SK-N-SH (cell line): ENCODE measurements at regions not wholly inside any gene's neighbourhood (a gene's known extent, or its start where the extent isn't known, plus 50 kb on each side); places are given as distances from the start of the nearest gene placed in this dataset.

Source experiments
- CTCF ChIA-PET: fragments of 300-600, 350-600 bp; formaldehyde crosslinking; extraction: SDS; loops from one replicate; lab custom pipeline; 2021; lab: Yijun Ruan, JAX
- POLR2A ChIA-PET: fragments of 350-600 bp; sonication (Branson Sonifier 250); formaldehyde crosslinking; extraction: SDS; loops from one replicate; lab custom pipeline; 2020; ENCODE audit warnings: antibody characterized with exemption, inconsistent platforms; lab: Yijun Ruan, JAX
- DNase-seq: peaks from one replicate; pipeline ENCODE4 v3.0.0; 2012
- H2AFZ ChIP-seq: fragments of 200-600 bp; sonication (generic); 2 replicates; pipeline ENCODE4 v1.8.1; 2016; ENCODE audit warnings: antibody characterized with exemption, mild to moderate bottlenecking, low read depth
- H3F3A ChIP-seq: fragments of 200-600 bp; sonication (generic); replicated peaks from 2 replicates; pipeline ENCODE3; 2016; ENCODE audit warnings: antibody characterized with exemption, mild to moderate bottlenecking; ENCODE audit not compliant: insufficient read depth
- H3K27ac ChIP-seq, 2 experiments: fragments of 200-500 bp in 1 of 2; fragments of 200-600 bp in 1 of 2; sonication (Bioruptor generic) in 1 of 2; sonication (generic), shearing (Covaris generic) in 1 of 2; 2 replicates each; pipeline versions ENCODE4 v1.5.1 to v1.6.1; 2014 to 2016; ENCODE audit warnings: low read depth in 2 of 2, inconsistent platforms in 1 of 2, low read length in 1 of 2, mild to moderate bottlenecking in 1 of 2, mixed read lengths in 1 of 2
- H3K27me3 ChIP-seq: fragments of 200-600 bp; sonication (generic), shearing (Covaris generic); 2 replicates; pipeline ENCODE4 v1.6.1; 2016; ENCODE audit warnings: mixed run types; ENCODE audit not compliant: insufficient read depth
- H3K36me3 ChIP-seq, 2 experiments: fragments of 200-500 bp in 1 of 2; fragments of 200-600 bp in 1 of 2; sonication (Bioruptor generic) in 1 of 2; sonication (generic) in 1 of 2; replicated peaks in 1 of 2; 2 replicates each; pipeline versions ENCODE3 to v1.5.1; 2014 to 2016; ENCODE audit warnings: low read length in 1 of 2, mild to moderate bottlenecking in 1 of 2; ENCODE audit not compliant: insufficient read depth in 2 of 2, control insufficient read depth in 1 of 2
- H3K4me1 ChIP-seq, 2 experiments: fragments of 200-500 bp in 1 of 2; fragments of 200-600 bp in 1 of 2; sonication (Bioruptor generic) in 1 of 2; sonication (generic), shearing (Covaris generic) in 1 of 2; 2 replicates each; pipeline versions ENCODE4 v1.5.1 to v1.6.1; 2014 to 2016; ENCODE audit warnings: low read depth in 1 of 2, low read length in 1 of 2, mixed run types in 1 of 2; ENCODE audit not compliant: insufficient read depth in 2 of 2, control insufficient read depth in 1 of 2
- H3K4me2 ChIP-seq: fragments of 200-600 bp; sonication (generic), shearing (Covaris generic); 2 replicates; pipeline ENCODE4 v1.6.1; 2017; ENCODE audit warnings: mixed run types
- H3K4me3 ChIP-seq, 2 experiments: fragments of 200-500 bp in 1 of 2; fragments of 200-600 bp in 1 of 2; sonication (Bioruptor generic) in 1 of 2; sonication (generic), shearing (Covaris generic) in 1 of 2; 2 replicates each; pipeline versions ENCODE4 v1.5.1 to v1.8.1; 2014 to 2016; ENCODE audit warnings: low read depth in 2 of 2, inconsistent platforms in 1 of 2, low read length in 1 of 2, mild to moderate bottlenecking in 1 of 2, mixed read lengths in 1 of 2, moderate library complexity in 1 of 2
- H3K79me2 ChIP-seq: fragments of 200-600 bp; sonication (generic); 2 replicates; pipeline ENCODE4 v1.8.1; 2017; ENCODE audit warnings: mild to moderate bottlenecking; ENCODE audit not compliant: insufficient read depth
- H3K9ac ChIP-seq: fragments of 200-600 bp; sonication (generic); 2 replicates; pipeline ENCODE4 v1.6.1; 2017; ENCODE audit warnings: mixed run types
- H3K9me2 ChIP-seq: fragments of 200-600 bp; sonication (generic); 2 replicates; pipeline ENCODE4 v1.6.1; 2017; ENCODE audit warnings: mixed run types
- H3K9me3 ChIP-seq: fragments of 200-600 bp; sonication (generic); 2 replicates; pipeline ENCODE4 v1.6.1; 2017; ENCODE audit warnings: mixed run types, mild to moderate bottlenecking, moderate library complexity
- H4K20me1 ChIP-seq: fragments of 200-600 bp; sonication (generic); 2 replicates; pipeline ENCODE4 v1.6.1; 2017; ENCODE audit warnings: mild to moderate bottlenecking, mixed run types; ENCODE audit not compliant: insufficient read depth
- CHD2 ChIP-seq: fragments of 150-350 bp; IDR thresholded peaks from 2 replicates; pipeline ENCODE4 v1.6.1; 2018; ENCODE audit warnings: low read length; ENCODE audit not compliant: partially characterized antibody
- ELF1 ChIP-seq: IDR thresholded peaks from 2 replicates; pipeline ENCODE4 v1.4.0; 2012
- EZH2phosphoT487 ChIP-seq: fragments of 200-600 bp; sonication (generic); IDR thresholded peaks from 2 replicates; pipeline ENCODE4 v1.6.1; 2017; ENCODE audit warnings: low read depth, mixed run types, mild to moderate bottlenecking, antibody characterized with exemption, moderate library complexity, borderline replicate concordance
- FOSL2 ChIP-seq: IDR thresholded peaks from 2 replicates; pipeline ENCODE4 v1.4.0; 2012; ENCODE audit warnings: low read depth, mild to moderate bottlenecking, moderate library complexity, borderline replicate concordance
- FOXJ3 ChIP-seq: sonication (generic); formaldehyde crosslinking; IDR thresholded peaks from 2 replicates; pipeline ENCODE4 v1.5.1; 2020; ENCODE audit warnings: mild to moderate bottlenecking, missing genetic modification reagents
- GABPA ChIP-seq: IDR thresholded peaks from 2 replicates; pipeline ENCODE4 v1.4.0; 2012; ENCODE audit warnings: low read depth, mild to moderate bottlenecking
- IRF3 ChIP-seq: fragments of 150-350 bp; IDR thresholded peaks from 2 replicates; pipeline ENCODE4 v1.6.1; 2016; ENCODE audit warnings: mild to moderate bottlenecking, low read depth, low read length
- JUND ChIP-seq: IDR thresholded peaks from 2 replicates; pipeline ENCODE4 v1.4.0; 2012
- NFIC ChIP-seq: IDR thresholded peaks from 2 replicates; pipeline ENCODE4 v1.4.0; 2012; ENCODE audit warnings: borderline replicate concordance
- NRF1 ChIP-seq: IDR thresholded peaks from 2 replicates; pipeline ENCODE4 v1.6.1; 2012; ENCODE audit warnings: low read depth, mild to moderate bottlenecking, low read length
- POLR2AphosphoS5 ChIP-seq: IDR thresholded peaks from 2 replicates; pipeline ENCODE4 v1.6.1; 2012; ENCODE audit warnings: low read depth, low read length
- RCOR1 ChIP-seq: fragments of 150-350 bp; IDR thresholded peaks from 2 replicates; pipeline ENCODE4 v1.6.1; 2017; ENCODE audit warnings: antibody characterized with exemption, low read length
- REST ChIP-seq: IDR thresholded peaks from 2 replicates; pipeline ENCODE4 v1.6.1; 2012; ENCODE audit warnings: mild to moderate bottlenecking, low read depth, low read length, moderate library complexity
- RFX5 ChIP-seq: IDR thresholded peaks from 2 replicates; pipeline ENCODE4 v1.6.1; 2012; ENCODE audit warnings: mild to moderate bottlenecking, improper control_type of control experiment, low read length
- RXRA ChIP-seq: IDR thresholded peaks from 2 replicates; pipeline ENCODE4 v1.4.0; 2012; ENCODE audit warnings: low read depth, mild to moderate bottlenecking, borderline replicate concordance
- SMC3 ChIP-seq: IDR thresholded peaks from 2 replicates; pipeline ENCODE4 v1.6.1; 2012; ENCODE audit warnings: low read depth, low read length, improper control_type of control experiment
- YY1 ChIP-seq: IDR thresholded peaks from 2 replicates; pipeline ENCODE4 v1.4.0; 2012; ENCODE audit warnings: low read depth, mild to moderate bottlenecking
- WGBS: methylation state at CpG from one replicate; pipeline ENCODE4 v1.1.6; 2017; ENCODE audit warnings: low lambda C conversion rate; 5-methylcytosine and 5-hydroxymethylcytosine counted together
- TF ChIP-seq, protein P1 (sequence below): IDR thresholded peaks from 2 replicates; pipeline ENCODE4 v1.4.0; 2012; ENCODE audit warnings: low read depth, borderline replicate concordance

DNA sequence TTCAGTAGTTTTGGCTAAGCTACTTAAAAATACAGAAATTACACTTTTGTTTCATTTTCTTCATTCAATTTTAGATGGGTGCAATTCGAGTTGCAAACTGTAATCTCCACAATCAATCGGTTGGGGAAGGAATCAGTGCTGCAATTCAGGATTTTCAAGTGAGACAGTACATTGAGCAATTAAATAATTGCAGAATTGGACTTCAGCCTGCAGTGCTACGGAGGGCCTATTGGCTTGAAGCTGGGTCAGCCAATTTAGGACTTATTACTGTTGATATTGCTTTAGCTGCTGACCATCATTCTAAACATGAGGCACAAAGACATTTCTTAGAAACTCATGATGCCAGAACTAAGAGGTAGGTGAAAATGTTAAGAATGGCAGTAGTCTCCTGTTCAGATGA is 77.7 kb downstream of the BLTP1 start:
- H3K79me2 ChIP-seq, result no peaks in the 10 kb centered on the region
- TF ChIP-seq EZH2phosphoT487 (no peak), GABPA (no peak), FOSL2 (no peak), RXRA (no peak), FOXJ3 (CRISPR knock-in tag) (no peak), RCOR1 (no peak), NRF1 (no peak), IRF3 (no peak)
- TF ChIP-seq, protein P1, sequence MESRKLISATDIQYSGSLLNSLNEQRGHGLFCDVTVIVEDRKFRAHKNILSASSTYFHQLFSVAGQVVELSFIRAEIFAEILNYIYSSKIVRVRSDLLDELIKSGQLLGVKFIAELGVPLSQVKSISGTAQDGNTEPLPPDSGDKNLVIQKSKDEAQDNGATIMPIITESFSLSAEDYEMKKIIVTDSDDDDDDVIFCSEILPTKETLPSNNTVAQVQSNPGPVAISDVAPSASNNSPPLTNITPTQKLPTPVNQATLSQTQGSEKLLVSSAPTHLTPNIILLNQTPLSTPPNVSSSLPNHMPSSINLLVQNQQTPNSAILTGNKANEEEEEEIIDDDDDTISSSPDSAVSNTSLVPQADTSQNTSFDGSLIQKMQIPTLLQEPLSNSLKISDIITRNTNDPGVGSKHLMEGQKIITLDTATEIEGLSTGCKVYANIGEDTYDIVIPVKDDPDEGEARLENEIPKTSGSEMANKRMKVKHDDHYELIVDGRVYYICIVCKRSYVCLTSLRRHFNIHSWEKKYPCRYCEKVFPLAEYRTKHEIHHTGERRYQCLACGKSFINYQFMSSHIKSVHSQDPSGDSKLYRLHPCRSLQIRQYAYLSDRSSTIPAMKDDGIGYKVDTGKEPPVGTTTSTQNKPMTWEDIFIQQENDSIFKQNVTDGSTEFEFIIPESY, result no peak
- ChIA-PET CTCF (interaction anchor here (0.6 kb wide), 1 partner anchor 11 kb away, joined by 3 read pairs; no protein-coding TSS in a partner anchor), POLR2A (no interaction called here)
- peaks cover 12% of the 10 kb centered on the region for H3F3A ChIP-seq
- H3K36me3 ChIP-seq, result peaks cover 45 to 56% of the 10 kb centered on the region in 2 experiments
- H4K20me1 ChIP-seq, result no peaks in the 10 kb centered on the region
- H3K4me2 ChIP-seq, result no peak overlapping the region
- H3K4me3 ChIP-seq, result no peak overlapping the region
- H3K4me1 ChIP-seq, result no peaks in the 10 kb centered on the region
- no peak for DNase-seq
- H3K9me2 ChIP-seq, result no peaks in the 10 kb centered on the region
- no peaks in the 10 kb centered on the region for H3K9me3 ChIP-seq
- H2AFZ ChIP-seq, result no peak overlapping the region
- no peak overlapping the region for H3K9ac ChIP-seq
- H3K27me3 ChIP-seq, result no peaks in the 10 kb centered on the region
- 89% methylated on average over 3 of the region's 3 CpGs for WGBS
- H3K27ac ChIP-seq, result no peak overlapping the region

GRCh38 chr4:122232633-122233032 is 80.5 kb downstream of the BLTP1 start:
- no peaks in the 10 kb centered on the region for H3K27me3 ChIP-seq
- H3K27ac ChIP-seq, result no peak overlapping the region
- H3K36me3 ChIP-seq, result peaks cover 31 to 42% of the 10 kb centered on the region in 2 experiments
- no peaks in the 10 kb centered on the region for H3K9me3 ChIP-seq
- H3K4me2 ChIP-seq, result no peak overlapping the region
- H3K9me2 ChIP-seq, result no peaks in the 10 kb centered on the region
- ChIA-PET CTCF (interaction anchor here (1.0 kb wide), 1 partner anchor 13 kb away, joined by 3 read pairs; no protein-coding TSS in a partner anchor), POLR2A (no interaction called here)
- H4K20me1 ChIP-seq, result no peaks in the 10 kb centered on the region
- WGBS, result 100% methylated on average over 3 of the region's 3 CpGs
- H2AFZ ChIP-seq, result no peak overlapping the region
- H3K4me3 ChIP-seq, result no peak overlapping the region
- no peaks in the 10 kb centered on the region for H3K4me1 ChIP-seq
- no peak for DNase-seq
- no peaks in the 10 kb centered on the region for H3K79me2 ChIP-seq
- peaks cover 12% of the 10 kb centered on the region for H3F3A ChIP-seq
- no peak overlapping the region for H3K9ac ChIP-seq
- TF ChIP-seq FOXJ3 (CRISPR knock-in tag) (no peak), FOSL2 (no peak), IRF3 (no peak), CHD2 (no peak), YY1 (no peak), RFX5 (no peak), POLR2AphosphoS5 (no peak), JUND (no peak), REST (no peak), RCOR1 (no peak), SMC3 (no peak), ELF1 (no peak), NFIC (no peak)
- TF ChIP-seq, protein P1, result no peak
